ENCODE measurements at regions not wholly inside any gene's neighbourhood (a gene's known extent, or its start where the extent isn't known, plus 50 kb on each side); places are given as distances from the start of the nearest gene placed in this dataset.

DNA sequence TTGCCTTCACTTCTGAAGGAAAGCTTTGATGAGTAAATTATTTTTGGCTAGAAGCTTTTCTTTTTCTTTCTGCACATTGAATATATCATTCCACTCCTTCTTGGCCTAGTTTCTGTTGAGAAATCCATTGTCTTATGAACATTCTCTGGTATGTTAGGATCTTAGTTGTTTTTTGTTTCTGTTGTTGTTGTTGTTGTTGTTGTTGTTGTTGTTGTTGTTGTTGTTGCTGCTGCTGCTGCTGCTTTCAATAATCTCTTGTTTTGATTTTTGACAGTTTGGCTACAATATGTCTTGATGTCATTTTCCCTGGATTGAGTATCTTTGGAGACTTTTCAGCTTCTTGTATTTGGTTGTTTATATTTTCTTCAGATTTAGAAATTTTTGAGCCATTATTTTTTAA, 836.5 kb upstream of the MAN1A1 start:
- no peak for TF ChIP-seq EZH2 (IDR thresholded peaks at IDR 0.05; ENCODE audit: low read length, missing control alignments)
- TF ChIP-seq, protein P1, sequence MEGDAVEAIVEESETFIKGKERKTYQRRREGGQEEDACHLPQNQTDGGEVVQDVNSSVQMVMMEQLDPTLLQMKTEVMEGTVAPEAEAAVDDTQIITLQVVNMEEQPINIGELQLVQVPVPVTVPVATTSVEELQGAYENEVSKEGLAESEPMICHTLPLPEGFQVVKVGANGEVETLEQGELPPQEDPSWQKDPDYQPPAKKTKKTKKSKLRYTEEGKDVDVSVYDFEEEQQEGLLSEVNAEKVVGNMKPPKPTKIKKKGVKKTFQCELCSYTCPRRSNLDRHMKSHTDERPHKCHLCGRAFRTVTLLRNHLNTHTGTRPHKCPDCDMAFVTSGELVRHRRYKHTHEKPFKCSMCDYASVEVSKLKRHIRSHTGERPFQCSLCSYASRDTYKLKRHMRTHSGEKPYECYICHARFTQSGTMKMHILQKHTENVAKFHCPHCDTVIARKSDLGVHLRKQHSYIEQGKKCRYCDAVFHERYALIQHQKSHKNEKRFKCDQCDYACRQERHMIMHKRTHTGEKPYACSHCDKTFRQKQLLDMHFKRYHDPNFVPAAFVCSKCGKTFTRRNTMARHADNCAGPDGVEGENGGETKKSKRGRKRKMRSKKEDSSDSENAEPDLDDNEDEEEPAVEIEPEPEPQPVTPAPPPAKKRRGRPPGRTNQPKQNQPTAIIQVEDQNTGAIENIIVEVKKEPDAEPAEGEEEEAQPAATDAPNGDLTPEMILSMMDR (conservative IDR thresholded peaks at IDR 0.05 in 1 of 2, IDR thresholded peaks at IDR 0.05 in 1 of 2; ENCODE audit: low read depth in 1 of 2, low read length in 2 of 2), result no peak
